ENCODE measurements at regions not wholly inside any gene's neighbourhood (a gene's known extent, or its start where the extent isn't known, plus 50 kb on each side); places are given as distances from the start of the nearest gene placed in this dataset.

- TF ChIP-seq ZBTB7A (IDR thresholded peaks at IDR 0.05; ENCODE audit: low read depth) (no peak), RAD21 (IDR thresholded peaks at IDR 0.05; ENCODE audit: low read depth) (no peak), TCF12 (IDR thresholded peaks at IDR 0.05; ENCODE audit: low read depth) (no peak), YY1 (IDR thresholded peaks at IDR 0.05; ENCODE audit: low read depth) (no peak)
Observed at GRCh38 chr15:96398776-96399175, 68.3 kb downstream of the NR2F2 start.

DNA sequence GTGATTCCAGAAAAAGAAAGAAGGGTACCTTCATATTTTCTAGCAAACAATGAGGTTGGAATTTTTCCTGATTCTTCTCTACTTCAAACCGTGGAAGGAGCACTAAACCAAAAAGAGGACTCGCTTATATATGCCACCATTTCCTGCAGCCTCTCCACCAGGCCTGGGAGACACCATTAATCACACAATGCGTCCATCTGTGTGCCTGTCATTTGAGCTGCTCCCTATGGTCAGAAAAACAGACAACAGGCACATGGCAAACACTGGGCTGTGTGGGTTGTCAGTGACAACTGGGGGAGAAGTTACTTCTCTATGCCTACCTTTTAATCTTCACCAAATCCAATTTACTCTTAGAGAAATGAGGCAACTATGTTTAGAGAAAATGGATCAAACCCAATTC, 71.9 kb downstream of the NR2F2 start:
- TF ChIP-seq EP300 (IDR thresholded peaks at IDR 0.05; ENCODE audit: borderline replicate concordance): no peak
- no peak for TF ChIP-seq CREB1 (IDR thresholded peaks at IDR 0.05; ENCODE audit: low read depth)
- TF ChIP-seq CEBPB (IDR thresholded peaks at IDR 0.05): no peak
- TF ChIP-seq YY1 (IDR thresholded peaks at IDR 0.05; ENCODE audit: low read depth): no peak

GRCh38 chr15:96403071-96403470, 72.6 kb downstream of the NR2F2 start:
- TF ChIP-seq TCF12 (IDR thresholded peaks at IDR 0.05; ENCODE audit: low read depth): no peak
- no peak for TF ChIP-seq NFIC (IDR thresholded peaks at IDR 0.05)
- no peak for TF ChIP-seq TAF1 (IDR thresholded peaks at IDR 0.05; ENCODE audit: low read depth)
- TF ChIP-seq TEAD4 (IDR thresholded peaks at IDR 0.05): no peak
- TF ChIP-seq ZBTB7A (IDR thresholded peaks at IDR 0.05; ENCODE audit: low read depth): no peak
- TF ChIP-seq, protein P1, sequence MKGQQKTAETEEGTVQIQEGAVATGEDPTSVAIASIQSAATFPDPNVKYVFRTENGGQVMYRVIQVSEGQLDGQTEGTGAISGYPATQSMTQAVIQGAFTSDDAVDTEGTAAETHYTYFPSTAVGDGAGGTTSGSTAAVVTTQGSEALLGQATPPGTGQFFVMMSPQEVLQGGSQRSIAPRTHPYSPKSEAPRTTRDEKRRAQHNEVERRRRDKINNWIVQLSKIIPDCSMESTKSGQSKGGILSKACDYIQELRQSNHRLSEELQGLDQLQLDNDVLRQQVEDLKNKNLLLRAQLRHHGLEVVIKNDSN (IDR thresholded peaks at IDR 0.05): no peak
- no peak for TF ChIP-seq RAD21 (IDR thresholded peaks at IDR 0.05; ENCODE audit: low read depth)
- TF ChIP-seq YY1 (IDR thresholded peaks at IDR 0.05; ENCODE audit: low read depth): no peak
- TF ChIP-seq EP300 (IDR thresholded peaks at IDR 0.05; ENCODE audit: borderline replicate concordance): no peak
- no peak for TF ChIP-seq FOXM1 (IDR thresholded peaks at IDR 0.05; ENCODE audit: borderline replicate concordance, low read depth)
- no peak for TF ChIP-seq CREB1 (IDR thresholded peaks at IDR 0.05; ENCODE audit: low read depth)
- TF ChIP-seq, protein P2, sequence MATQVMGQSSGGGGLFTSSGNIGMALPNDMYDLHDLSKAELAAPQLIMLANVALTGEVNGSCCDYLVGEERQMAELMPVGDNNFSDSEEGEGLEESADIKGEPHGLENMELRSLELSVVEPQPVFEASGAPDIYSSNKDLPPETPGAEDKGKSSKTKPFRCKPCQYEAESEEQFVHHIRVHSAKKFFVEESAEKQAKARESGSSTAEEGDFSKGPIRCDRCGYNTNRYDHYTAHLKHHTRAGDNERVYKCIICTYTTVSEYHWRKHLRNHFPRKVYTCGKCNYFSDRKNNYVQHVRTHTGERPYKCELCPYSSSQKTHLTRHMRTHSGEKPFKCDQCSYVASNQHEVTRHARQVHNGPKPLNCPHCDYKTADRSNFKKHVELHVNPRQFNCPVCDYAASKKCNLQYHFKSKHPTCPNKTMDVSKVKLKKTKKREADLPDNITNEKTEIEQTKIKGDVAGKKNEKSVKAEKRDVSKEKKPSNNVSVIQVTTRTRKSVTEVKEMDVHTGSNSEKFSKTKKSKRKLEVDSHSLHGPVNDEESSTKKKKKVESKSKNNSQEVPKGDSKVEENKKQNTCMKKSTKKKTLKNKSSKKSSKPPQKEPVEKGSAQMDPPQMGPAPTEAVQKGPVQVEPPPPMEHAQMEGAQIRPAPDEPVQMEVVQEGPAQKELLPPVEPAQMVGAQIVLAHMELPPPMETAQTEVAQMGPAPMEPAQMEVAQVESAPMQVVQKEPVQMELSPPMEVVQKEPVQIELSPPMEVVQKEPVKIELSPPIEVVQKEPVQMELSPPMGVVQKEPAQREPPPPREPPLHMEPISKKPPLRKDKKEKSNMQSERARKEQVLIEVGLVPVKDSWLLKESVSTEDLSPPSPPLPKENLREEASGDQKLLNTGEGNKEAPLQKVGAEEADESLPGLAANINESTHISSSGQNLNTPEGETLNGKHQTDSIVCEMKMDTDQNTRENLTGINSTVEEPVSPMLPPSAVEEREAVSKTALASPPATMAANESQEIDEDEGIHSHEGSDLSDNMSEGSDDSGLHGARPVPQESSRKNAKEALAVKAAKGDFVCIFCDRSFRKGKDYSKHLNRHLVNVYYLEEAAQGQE (IDR thresholded peaks at IDR 0.05; ENCODE audit: low read depth): no peak
- TF ChIP-seq EGR1 (IDR thresholded peaks at IDR 0.05): no peak

DNA sequence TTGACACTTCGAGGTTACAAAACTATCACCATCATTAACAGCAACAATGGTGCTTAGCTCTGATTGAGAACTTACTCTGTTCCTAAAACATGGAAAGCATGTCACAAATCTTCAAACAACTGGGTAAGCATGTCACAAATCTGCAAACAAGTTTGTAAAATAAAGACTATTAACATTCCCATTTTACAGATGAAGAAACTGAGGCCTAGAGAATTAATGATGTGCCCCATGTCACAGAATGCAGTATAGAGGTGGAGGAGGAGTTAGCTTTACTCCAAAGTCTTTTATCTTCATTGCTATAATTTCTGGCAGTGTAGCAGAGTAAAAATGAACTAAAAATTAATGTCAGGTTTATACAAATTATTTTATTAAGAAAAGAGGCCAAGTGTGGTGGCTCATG, 73.4 kb downstream of the NR2F2 start:
- no peak for TF ChIP-seq TCF12 (IDR thresholded peaks at IDR 0.05; ENCODE audit: low read depth)
- TF ChIP-seq, protein P1 (IDR thresholded peaks at IDR 0.05): no peak
- no peak for TF ChIP-seq CEBPB (IDR thresholded peaks at IDR 0.05)
- TF ChIP-seq, protein P3, sequence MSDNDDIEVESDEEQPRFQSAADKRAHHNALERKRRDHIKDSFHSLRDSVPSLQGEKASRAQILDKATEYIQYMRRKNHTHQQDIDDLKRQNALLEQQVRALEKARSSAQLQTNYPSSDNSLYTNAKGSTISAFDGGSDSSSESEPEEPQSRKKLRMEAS (IDR thresholded peaks at IDR 0.05): no peak
- no peak for TF ChIP-seq ZBTB7A (IDR thresholded peaks at IDR 0.05; ENCODE audit: low read depth)
- no peak for TF ChIP-seq TEAD4 (IDR thresholded peaks at IDR 0.05)
- no peak for TF ChIP-seq RAD21 (IDR thresholded peaks at IDR 0.05; ENCODE audit: low read depth)
- TF ChIP-seq YY1 (IDR thresholded peaks at IDR 0.05; ENCODE audit: low read depth): no peak
- no peak for TF ChIP-seq EGR1 (IDR thresholded peaks at IDR 0.05)
- TF ChIP-seq NFIC (IDR thresholded peaks at IDR 0.05): no peak
- TF ChIP-seq EP300 (IDR thresholded peaks at IDR 0.05; ENCODE audit: borderline replicate concordance): no peak
- TF ChIP-seq, protein P2 (IDR thresholded peaks at IDR 0.05; ENCODE audit: low read depth): no peak
- TF ChIP-seq CREB1 (IDR thresholded peaks at IDR 0.05; ENCODE audit: low read depth): no peak
- no peak for TF ChIP-seq TAF1 (IDR thresholded peaks at IDR 0.05; ENCODE audit: low read depth)
- no peak for TF ChIP-seq FOXM1 (IDR thresholded peaks at IDR 0.05; ENCODE audit: borderline replicate concordance, low read depth)

DNA sequence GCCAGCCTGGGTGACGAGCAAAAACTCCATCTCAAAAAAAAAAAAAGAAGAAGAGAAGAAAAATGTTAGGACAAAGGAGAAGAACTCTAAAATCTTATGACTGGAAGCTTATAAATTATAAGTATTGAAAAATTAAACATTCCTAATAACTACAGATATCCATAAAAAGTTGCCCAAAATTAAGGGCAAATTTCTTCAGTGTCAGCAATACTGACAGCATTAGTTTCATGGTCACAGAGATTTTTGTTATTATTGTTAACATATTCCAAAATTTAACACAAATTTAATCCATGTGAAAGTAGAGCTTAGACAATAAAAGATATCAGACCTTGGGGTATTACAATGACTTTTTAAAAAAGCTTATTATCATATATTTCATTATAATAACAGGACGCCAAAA, 74.1 kb downstream of the NR2F2 start:
- TF ChIP-seq TEAD4 (IDR thresholded peaks at IDR 0.05) (no peak), NFIC (IDR thresholded peaks at IDR 0.05) (no peak), CREB1 (IDR thresholded peaks at IDR 0.05; ENCODE audit: low read depth) (no peak), ZBTB7A (IDR thresholded peaks at IDR 0.05; ENCODE audit: low read depth) (no peak), YY1 (IDR thresholded peaks at IDR 0.05; ENCODE audit: low read depth) (no peak)
- TF ChIP-seq, protein P3 (IDR thresholded peaks at IDR 0.05): no peak
- TF ChIP-seq, protein P2 (IDR thresholded peaks at IDR 0.05; ENCODE audit: low read depth): no peak
